IPS-NIHi7 (cell line): ENCODE measurements at regions not wholly inside any gene's neighbourhood (a gene's known extent, or its start where the extent isn't known, plus 50 kb on each side); places are given as distances from the start of the nearest gene placed in this dataset.

Experiments
- DNase-seq: peaks from one replicate; pipeline ENCODE4 v3.0.0; 2012; ENCODE audit warnings: mixed read lengths; ENCODE audit errors: extremely low spot score

DNA sequence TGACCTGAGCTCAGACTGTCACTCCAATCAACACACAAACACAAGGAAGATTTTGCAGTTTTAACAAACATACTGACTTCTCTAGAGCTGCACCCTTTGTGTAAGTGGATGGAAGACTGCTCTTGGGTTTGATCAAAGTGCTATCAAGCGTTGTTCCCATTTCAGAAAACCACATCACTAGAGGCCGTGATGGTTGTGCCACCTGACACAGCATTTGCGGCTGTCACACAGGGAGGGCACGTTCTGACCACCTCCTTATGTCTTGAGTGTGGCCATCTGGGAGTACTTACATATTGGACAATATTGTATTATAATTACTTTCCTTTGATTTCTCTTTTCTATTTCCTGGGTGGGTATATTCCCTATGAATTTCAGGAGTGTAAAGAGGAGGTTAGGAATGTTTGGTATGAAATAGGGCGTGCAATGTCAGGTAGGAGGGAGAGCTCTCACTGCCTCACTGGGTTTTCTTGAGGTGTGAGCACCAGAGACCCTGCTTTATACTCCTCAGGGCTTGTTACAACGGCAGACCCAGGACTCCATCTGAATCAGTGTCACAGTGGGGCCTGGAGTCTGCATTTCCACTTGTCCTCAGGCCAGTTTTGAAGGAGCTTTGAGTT, 74.3 kb downstream of the SYNE3 start:
- no peak for DNase-seq

DNA sequence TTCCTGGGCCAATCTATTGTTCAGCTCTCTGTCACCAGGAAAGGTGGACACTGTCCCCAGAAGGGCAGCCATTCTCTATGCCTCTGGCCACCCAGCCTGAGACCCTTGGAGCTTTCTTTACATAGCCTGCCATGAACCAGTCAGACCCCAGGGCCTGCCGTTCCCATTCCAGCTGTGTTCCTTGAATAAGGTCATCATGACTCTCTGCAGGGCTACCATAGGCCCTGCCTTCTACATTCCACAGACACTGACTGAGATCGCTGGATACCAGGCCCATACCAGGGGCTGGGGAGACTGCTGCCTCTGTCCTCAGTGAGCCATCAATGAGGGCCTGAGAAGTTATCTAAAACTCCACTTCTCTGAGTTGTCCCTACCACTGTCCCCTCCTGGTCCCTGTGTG, 75.5 kb downstream of the SYNE3 start:
- peak; percentile 64 for DNase-seq

DNA sequence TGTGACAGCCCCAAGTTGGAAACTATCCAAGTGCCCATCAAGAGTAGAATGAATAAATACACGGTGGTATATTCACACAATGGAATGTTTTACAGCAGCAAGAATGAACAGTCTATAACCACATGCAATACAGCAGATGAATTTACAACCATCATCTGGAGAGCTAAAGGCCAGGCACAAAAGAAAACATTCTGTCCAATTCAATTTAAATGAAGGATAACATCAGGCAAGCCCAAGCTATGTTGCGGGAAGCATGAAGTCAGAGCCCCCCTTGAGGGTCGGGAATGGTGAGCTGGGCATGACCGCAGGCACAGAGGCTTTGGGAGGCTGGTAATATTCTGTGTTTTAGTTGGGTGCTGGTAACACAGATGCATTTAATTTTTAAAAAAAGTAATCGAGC, 76.0 kb downstream of the SYNE3 start:
- no peak for DNase-seq

DNA sequence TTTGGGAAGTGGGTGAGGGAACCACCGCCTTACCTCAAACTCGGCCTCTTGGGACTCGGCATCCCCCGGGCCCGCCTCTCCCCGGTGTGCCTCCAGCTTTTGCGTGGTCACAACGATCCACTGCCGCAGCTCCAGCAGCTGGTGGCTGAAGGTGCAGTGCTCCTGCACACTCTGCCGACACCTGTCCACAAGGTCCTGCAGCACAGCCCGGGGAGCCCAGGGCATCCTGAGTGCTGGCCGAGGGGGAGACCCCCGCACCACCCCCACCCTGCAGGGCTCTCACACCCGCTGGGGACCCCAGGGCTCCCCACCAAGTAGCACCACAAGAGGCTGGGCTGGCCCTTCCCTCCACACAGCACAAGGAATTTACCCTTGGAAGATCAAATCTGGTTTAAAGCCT, 76.6 kb downstream of the SYNE3 start:
- no peak for DNase-seq

DNA sequence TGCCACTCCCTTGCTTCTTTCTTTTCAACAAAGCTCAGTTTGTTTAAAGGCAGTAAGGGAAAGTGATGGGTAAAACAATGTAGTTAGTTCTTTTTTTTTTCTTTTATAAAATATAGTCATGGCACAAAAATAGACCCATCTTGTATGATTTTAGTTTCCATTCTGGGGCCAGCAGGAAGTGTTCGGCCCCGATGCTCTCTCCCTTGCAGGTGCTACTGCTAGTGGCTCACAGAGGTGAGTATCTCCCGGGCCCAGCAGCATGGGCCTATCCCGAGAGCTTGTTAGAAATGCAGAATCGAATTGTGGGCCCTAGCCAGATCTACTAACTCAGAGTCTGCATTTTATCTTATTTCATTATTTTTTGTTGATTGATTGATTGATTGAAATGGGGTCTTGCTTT, 78.7 kb downstream of the SYNE3 start:
- DNase-seq: no peak

DNA sequence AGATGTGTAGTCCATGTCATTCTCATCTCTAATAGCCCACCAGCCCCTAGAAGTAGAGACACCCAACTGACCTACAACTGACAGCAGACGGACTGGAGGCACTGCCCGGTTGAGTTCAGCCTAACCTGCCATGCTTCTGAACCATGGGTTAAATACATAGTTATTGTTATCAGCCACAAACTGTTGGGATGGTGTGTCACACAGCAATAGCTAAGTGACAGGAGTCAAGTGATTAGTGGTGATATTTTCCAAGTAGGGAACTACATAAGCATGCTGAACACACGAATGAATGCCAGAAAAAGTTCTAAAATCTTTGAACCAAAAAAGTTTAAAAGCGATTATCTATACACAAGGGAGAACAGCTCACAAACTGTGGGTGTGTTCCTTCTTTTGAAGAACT, 80.1 kb downstream of the SYNE3 start:
- DNase-seq: no peak

DNA sequence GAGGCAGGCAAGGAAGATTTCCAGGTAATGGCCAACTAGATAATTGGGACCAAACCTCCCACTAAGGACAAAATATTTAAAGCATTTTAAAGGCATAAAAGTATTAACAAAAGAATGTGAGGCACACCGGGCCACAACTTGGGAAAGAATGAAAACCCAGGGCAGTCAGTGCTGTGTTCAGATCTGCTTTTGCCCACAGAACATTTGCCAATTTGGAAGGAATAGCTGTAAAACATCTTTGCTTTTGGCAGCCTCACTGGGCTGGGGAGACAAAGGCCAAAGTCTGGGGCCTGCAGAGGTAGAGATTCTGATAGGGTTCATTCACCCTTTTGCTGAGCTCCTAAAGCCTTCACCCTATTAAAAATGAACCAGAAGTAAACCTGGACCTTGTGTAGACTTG, 82.3 kb downstream of the SYNE3 start:
- DNase-seq: no peak

DNA sequence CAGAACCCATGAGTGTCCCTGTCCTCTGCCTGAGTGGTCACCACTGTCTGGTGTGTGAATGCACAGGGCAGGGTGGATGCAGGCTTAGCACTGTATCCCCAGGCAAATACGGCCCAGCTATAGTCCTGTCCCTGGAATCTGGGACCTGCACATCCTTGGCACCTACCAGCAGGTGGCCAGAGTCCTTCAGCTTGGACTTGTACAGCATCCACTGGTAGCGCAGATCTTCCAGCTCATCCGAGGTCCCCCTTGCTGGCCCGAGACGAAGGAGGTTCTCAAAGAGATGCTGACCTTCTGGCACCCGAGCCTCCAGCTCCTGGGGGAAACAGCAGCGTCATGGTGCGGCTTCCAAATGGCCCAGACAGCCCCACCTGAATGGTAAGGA, 83.4 kb downstream of the SYNE3 start:
- DNase-seq: no peak

DNA sequence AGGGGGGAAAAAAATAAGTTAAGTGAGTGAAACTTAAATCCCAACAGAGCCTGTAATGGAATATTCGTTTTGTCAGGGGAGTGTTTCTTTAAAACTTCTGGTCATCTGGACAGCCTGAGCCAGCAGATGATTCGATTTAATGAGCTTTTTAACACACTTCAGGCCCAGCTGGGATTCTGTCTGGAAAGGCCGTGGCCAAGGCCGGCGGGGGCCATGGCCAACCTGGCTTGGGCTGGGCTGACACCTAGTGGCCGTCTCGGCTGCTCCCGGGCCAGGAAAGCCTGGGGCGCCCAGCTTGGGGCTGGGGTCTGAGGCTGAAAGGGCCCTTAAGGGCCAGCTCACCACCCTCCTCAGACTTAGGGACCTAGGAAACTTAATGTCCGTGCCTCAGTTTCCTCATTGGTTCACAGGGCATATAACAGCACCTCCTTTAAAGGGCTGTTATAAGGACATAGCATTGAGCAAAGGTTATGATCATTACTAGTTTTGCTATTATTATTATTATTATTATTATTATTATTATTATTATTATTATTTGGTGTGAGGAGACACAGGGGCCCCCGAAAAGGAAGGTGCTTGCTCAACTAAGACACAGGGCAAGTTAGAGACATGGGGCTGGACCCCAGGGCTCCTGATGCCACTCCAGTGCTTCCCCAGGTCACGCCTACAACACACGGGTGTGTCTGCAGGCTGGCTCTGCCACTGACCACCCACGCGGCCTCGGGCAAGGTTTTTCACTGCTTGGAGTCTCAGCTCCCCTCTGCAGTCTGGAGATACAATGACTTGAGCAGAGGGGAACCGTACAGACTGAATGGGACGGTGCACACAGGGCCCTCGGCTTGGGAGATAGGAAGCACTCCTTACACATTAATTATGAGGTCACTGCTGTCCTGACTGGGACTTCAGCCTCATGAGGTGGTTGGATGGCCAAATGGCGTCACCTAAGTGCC, 84.0 kb downstream of the SYNE3 start:
- peak; percentile 86 for DNase-seq

DNA sequence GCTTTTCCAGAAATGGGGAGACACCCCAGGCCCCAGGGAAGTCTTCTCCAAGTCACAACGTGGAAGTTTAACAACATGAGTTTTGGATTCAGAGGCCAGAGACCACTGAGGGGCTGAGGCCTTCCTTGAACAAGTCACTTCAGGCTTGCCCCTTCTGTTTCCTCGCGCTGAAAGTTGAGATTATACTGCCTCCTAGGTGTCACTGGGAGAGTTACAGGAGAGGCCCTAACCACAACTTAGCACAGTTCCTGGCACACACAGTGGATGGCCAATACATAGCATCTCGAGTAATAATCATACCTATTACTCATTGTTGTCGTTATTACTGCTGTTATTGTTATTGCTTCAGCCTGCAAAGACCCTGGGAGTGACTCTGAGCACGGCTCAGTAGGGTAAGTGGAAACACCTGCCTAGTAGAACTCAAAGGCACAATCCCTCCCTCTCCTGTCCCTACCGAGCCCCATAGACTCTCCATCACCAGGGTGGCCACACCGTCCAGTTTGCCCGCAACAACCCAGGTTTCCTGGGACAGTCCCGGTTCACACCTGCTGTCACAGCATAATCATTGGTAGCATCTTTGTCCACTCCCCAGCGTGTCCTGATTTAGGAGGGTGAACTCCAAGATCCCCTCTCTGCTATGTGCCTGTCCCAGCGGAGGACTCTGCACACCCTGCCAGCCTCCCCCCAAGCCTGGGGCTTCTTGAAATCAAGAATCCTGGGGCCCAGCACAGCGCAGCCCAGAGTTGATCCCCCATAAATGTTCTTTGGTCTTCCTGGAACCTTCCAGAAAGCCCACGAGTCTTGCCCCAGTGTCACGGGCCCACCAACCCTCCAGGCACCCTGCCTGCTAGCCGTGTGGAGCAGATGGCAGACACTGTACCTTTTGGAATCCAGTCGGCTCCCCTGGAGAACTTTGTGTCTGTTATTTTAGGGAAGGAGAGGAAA, 85.0 kb downstream of the SYNE3 start:
- DNase-seq: peak; percentile 71

DNA sequence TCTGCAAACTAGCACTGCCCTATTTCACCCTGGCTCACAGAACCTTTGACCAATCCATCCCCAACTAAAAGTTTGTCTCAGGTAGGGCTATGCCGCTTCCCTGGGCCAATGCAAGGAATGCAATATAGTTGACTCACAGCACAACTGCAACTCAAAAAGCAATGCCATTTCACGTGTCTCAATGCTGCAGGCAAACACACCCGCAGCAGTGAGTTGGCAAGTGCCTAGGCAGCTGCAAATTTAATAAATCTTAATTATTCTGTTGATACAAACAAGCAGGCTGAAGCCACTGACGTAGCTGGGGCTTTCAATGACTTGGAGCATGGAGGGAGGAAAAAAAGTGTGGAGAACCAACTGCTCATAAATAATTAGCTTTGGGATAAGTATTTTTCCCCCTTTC, 87.9 kb downstream of the SYNE3 start:
- no peak for DNase-seq

DNA sequence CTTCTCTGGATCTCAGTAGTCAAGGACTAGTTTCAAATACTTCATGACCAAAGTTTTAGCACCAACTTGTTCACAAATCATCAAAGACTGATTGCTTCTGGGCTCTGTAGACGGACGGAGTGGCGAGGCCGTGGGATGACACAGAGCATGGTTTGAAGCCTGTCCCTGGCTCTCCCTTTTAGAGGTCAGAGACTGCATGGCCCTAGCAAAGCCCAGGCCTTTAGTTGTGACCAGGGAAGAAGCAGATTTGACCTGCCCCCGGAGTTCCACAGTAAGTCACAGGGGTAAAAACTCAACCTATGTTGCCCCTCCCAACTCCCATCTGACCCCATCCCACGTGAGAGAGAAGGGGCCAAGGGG, 90.4 kb downstream of the SYNE3 start:
- DNase-seq: no peak

DNA sequence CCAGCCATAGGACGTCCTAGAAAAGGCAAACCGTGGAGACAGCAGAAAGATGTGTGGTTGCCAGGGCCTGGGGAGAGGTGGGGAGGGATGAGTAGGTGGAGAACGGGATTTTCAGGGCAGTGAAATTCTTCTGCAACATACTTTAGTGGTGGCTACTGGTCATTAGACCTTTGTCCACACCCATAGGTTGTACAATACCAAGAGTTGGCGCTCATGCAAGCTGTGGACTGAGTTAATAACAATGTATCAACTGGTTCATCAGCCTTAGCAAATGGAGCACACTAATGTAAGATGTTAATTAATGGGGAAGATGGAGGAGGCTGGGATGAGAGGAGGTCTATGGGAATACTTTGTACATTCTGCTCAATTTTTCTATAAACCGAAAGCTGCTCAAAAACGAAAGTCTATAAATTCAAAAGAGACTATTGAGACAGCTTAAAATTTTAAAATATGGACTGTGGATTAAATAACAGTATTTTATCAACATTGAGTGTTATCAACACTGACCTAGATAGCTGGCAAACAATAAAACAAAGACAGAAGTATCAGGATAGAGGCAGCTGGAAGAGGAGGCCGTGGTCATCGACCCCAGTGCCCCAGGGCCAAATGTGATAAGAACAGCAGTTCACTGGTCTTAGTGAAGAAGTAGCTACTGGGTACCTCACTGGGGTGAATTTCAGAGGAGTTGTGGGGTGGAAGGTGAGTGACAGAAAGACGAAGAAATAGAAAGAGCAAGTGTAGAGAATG, 90.9 kb downstream of the SYNE3 start:
- no peak for DNase-seq

DNA sequence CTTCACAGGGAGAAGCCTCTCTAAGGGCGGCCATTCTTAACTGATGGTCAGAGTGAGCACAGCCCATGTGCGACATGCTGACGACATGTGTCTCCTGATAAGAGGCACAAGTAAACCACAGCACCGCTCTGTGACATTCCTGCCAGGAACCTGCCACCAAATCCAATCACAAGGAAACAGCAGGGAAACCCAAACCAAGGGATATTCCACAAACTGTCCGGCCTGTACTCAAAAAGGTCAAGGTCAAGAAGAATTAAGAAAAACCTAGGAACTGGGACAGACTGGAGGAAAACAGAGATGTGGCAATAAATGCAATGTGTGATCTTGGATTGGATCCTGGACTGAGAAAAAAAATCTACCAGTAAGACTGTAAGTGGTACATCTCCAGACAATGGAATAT, 91.9 kb downstream of the SYNE3 start:
- no peak for DNase-seq

DNA sequence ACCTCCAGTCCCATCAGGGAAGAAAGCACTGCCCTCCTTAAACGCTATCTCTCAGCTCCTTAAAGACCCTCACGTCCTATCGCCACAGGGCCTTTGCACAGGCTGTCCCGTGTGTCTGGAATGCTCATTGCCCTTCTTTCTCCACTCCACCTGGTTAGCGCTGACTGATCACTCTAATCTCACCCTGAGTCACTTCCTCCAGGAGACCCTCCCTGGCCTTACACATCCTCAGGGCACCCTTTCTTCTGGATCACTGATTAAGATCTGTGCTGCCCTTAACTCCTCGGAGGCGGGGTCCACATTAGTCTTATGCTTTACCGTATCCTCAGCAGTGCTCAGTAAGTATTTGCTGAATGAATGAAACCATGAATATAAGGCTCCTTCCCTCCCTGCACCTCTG, 94.7 kb downstream of the SYNE3 start:
- DNase-seq: no peak

DNA sequence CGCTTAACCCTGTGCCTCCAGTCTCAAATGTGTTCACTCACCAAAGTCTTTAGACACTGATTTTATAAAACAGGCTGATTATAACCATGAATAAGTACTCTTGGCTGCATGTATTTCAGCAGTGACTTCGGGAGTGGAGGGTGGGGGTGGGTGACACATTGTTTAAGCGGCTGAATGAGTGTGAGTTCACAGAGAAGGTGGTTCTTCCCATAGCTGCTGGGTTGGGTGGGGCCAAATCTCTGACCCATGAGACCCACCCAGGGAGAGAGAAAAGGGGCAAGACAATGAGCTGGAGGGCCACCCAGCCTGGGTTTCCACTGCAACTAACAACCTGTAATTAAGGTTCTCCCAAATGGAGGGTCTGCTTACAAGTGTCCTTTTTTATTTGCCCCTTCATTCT, 96.4 kb downstream of the SYNE3 start:
- DNase-seq: no peak

DNA sequence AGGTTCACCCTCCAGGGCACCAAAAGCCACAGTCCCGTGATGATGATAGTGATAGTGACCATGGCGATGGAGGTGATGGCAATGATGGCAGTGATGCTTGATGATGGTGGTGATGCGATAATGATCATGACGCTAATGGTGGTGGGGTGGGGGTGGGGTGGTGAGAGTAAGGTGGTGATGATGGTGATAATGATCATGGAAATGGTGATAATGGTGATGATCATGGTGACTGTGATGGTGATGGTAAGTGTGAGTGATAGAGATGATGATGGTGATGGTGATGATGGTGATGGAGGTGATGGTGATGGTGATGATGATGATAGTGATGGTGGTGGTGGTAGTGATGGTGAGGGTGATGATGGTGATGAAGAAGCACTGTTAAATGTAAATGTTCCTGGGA, 96.9 kb downstream of the SYNE3 start:
- no peak for DNase-seq

DNA sequence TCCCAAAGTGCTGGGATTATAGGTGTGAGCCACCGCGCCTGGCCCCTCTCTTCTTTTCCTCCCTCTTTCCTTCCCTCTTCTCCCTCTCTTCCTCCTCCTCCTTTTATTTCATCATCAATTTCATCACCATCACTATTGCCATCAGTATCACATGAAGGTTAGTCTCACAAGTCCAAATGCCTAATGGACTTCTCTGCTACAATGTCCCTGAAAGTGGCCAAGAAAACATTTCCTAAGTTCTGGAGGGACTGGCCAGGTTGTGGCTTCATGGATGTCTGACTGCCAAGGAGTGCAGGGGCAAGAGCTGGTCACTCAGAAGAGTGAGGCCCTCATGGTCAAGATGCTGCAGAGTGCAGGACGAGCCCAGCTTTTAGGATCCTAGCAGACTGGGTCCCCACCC, 97.6 kb downstream of the SYNE3 start:
- no peak for DNase-seq

DNA sequence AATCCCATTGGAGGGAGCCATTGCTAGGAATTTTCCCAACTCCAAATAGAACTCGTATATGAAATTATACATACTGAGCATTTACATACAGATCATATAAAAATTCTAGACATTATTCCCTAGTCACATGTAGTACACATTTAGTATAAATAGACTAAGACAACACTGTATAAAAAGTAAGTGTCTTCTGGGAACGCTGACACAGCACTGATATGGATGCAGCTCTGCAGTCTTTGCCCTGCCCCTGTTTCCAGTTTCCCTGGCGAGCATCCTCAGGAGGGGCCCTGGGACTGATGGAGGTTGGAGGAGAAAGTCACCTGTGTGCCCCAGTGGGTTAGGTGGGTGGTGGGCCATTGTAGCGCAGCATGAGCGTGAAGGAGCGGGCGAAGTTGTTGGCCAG, 97.8 kb upstream of the CLMN start:
- DNase-seq: no peak

DNA sequence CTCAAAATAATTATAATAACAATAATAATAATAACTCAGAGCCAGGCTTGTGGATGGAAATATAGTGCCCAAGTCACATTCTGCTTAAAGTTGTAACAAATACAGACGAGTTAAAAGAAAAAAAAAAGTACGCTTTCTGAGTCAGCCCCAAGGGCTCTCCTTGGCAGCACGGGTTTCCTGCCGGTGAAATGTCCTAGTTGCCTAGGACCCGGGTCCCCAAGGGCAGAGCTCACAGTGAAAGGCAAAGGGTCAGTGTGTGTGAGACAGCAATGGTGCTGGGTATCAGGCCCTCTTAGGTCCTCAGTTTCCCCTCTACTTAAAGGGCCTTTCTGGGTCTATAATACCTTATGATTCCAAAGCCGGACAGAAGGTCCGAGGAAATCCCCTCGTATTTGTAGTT, 96.3 kb upstream of the CLMN start:
- DNase-seq: no peak

DNA sequence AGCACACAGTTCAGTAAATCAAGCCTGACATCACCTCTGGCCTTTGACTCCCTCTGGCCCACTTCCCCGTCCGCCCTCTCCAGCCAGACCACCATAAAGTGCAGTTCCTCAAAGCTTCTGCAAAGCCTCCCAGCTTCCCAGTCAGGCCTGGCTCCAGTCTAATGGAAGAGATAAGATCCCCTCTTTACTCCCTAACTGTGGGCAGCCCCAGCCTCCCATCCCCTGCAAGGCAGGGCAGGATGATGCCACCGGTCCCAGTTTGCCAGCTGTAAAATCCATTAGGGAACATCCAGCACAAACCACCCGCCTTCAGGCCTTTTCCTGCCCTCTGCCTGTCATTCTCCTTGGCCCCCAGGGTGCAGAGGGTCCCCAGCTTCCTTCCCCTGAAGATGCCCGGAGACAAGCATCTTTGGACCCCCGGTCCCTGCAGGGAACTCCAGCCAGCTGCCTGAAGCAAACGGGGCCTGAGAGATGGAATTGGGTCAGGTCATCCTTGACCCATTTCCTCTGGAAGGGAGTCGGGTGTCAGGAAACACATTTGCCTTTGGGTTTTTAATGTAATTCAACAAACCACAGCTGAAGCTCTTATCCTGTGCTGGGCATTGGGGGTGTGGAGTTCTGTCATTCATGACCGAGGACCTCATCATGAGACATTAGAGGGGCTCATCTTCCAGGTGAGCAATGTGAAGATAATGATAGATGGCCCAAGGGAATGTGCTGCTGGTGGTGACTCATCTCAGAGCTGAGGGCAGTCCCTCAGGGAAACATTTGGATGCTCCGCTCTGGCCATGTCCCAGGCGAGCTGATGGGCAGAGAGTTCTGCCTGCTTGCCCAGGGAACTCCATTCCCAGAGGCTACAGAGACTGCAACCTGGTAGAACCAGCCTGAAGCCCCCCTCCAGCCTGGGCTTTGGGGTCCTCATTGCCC, 93.8 kb upstream of the CLMN start:
- DNase-seq: no peak
